ENCODE measurements at regions not wholly inside any gene's neighbourhood (a gene's known extent, or its start where the extent isn't known, plus 50 kb on each side); places are given as distances from the start of the nearest gene placed in this dataset.
"Not testable (repeated sequence)": the region's sequence is repeated elsewhere in the genome, so short reads cannot be mapped to it uniquely, and the experiment has no call there.

GRCh38 chr9:87382900-87383299 lies 114.8 kb upstream of the DAPK1 start:
- WGBS (ENCODE audit: insufficient coverage): 83% methylated on average over 8 of the region's 9 CpGs
- no peak overlapping the region for H3K27ac Mint-ChIP-seq
- DNase-seq (no peak), ATAC-seq (replicated peaks in 1 of 4) (no peak)
- H3K4me1 ChIP-seq (ENCODE audit: control insufficient read depth in 1 of 2, extremely low read depth in 1 of 2, insufficient read depth in 2 of 2, low read length in 2 of 2): no peaks in the 10 kb centered on the region
- no peak overlapping the region for H3K4me3 ChIP-seq (ENCODE audit: control insufficient read depth in 1 of 2, extremely low read depth in 1 of 2, low read length in 1 of 2)
- H3K27me3 ChIP-seq (replicated peaks in 1 of 2; ENCODE audit: control insufficient read depth in 2 of 2, extremely low read depth in 1 of 2, insufficient read depth in 2 of 2, low read length in 1 of 2): peaks cover 0 to 2% of the 10 kb centered on the region in 2 experiments
- CTCF ChIA-PET: no interaction called here
- no peak overlapping the region for H3K4me3 Mint-ChIP-seq
- no peaks in the 10 kb centered on the region for H3K4me1 Mint-ChIP-seq
- no peaks in the 10 kb centered on the region for H3K36me3 Mint-ChIP-seq
- peaks cover 0 to 2% of the 10 kb centered on the region in 2 donors for H3K27me3 Mint-ChIP-seq
- no peak overlapping the region for H3K27ac ChIP-seq (ENCODE audit: low read length)
- no peaks in the 10 kb centered on the region for H3K9me3 Mint-ChIP-seq
- H3K9me3 ChIP-seq: no peaks in the 10 kb centered on the region
- POLR2A ChIA-PET: no interaction called here
- no peaks in the 10 kb centered on the region for H3K36me3 ChIP-seq (ENCODE audit: control insufficient read depth in 2 of 2, extremely low read depth in 1 of 2, insufficient read depth in 1 of 2, low read length in 1 of 2)

DNA sequence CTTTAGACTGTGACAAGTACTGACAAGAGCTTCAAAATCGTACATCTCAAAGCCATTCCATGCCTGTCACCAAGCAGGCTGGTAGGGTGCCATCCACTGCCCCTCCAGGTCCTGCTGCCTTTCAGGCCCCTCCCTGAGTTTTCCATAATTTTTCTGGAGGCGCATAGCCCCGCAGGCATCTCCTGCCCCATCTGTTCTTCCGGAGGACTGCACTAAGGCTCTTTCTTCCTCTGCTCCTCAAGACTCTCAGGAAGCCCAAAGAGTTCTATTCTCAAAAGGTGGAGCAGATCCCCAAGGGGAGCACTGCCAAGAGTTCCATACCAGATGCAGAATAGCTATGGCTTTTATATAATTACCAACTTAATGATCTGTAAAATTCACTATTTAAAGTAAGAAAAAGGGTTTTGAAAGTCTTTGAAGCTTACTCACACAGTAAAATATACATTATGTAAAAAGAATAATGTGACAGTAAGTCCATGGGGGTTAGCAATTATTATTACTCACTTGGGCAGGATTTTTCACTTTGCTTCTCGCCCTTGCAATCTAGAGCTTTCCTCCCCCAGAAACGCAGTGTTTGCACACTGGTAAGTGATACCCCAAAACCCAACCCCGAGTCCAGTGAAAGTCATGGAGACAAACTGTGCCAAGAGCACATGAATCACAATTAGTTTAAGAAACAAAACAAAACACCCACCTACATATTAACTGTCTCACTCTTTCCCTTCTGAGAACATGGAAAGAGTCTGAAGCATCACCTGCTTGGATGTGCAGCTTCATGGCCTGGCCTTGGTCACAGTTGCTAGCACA lies 114.1 kb upstream of the DAPK1 start:
- ChIA-PET CTCF (no interaction called here), POLR2A (no interaction called here)
- Mint-ChIP-seq H3K27ac (no peak overlapping the region), H3K36me3 (no peaks in the 10 kb centered on the region), H3K27me3 (peaks cover 0 to 2% of the 10 kb centered on the region in 2 donors), H3K9me3 (no peaks in the 10 kb centered on the region), H3K4me1 (no peaks in the 10 kb centered on the region), H3K4me3 (no peak overlapping the region)
- 89% methylated on average over 6 of the region's 7 CpGs for whole genome bisulfite sequencing (ENCODE audit: insufficient coverage)
- Histone ChIP-seq H3K36me3 (ENCODE audit: control insufficient read depth in 2 of 2, extremely low read depth in 1 of 2, insufficient read depth in 1 of 2, low read length in 1 of 2) (no peaks in the 10 kb centered on the region), H3K27me3 (replicated peaks in 1 of 2; ENCODE audit: control insufficient read depth in 2 of 2, extremely low read depth in 1 of 2, insufficient read depth in 2 of 2, low read length in 1 of 2) (peaks cover 0 to 2% of the 10 kb centered on the region in 2 experiments), H3K4me3 (ENCODE audit: control insufficient read depth in 1 of 2, extremely low read depth in 1 of 2, low read length in 1 of 2) (no peak overlapping the region), H3K4me1 (ENCODE audit: control insufficient read depth in 1 of 2, extremely low read depth in 1 of 2, insufficient read depth in 2 of 2, low read length in 2 of 2) (no peaks in the 10 kb centered on the region), H3K27ac (ENCODE audit: low read length) (no peak overlapping the region), H3K9me3 (no peaks in the 10 kb centered on the region)
- ATAC-seq (replicated peaks in 1 of 4) (no peak), DNase-seq (no peak)

- CTCF ChIA-PET: no interaction called here
- no peaks in the 10 kb centered on the region for H3K4me1 Mint-ChIP-seq
Observed at GRCh38 chr9:87386490-87387025, 111.1 kb upstream of the DAPK1 start.

DNA sequence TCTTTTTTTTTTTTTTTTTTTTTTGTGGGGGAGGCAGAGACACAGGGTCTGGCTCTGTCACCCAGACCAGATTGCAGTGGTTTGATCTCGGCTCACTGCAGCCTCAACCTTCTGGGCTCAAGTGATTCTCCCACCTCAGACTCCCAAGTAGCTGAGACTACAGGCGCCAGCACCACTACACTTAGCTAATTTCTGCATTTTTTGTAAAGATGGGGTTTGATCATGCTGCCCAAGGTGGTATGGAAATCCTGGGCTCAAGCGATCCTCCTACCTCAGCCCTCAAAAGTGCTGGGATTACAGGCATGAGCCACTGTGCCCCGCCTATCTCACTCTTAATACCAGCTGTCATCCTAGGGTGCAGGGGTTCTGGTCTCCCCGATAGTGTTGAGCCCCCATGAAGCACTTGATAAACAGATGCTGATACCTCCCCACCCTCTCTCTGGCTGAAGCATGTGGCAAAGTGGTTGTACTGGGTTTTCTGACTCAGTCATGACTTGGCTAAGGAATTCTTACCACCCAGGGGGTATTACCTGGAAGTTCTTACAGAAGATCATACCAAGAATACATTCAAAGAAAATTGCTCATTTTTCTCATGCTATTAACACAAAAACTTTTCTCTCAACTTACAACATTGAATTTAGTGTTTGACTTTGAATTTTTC lies 110.2 kb upstream of the DAPK1 start:
- no peaks in the 10 kb centered on the region for H3K4me1 Mint-ChIP-seq
- H3K4me1 ChIP-seq (ENCODE audit: control insufficient read depth in 1 of 2, extremely low read depth in 1 of 2, insufficient read depth in 2 of 2, low read length in 2 of 2): no peaks in the 10 kb centered on the region
- H3K36me3 Mint-ChIP-seq: no peaks in the 10 kb centered on the region
- H3K36me3 ChIP-seq (ENCODE audit: control insufficient read depth in 2 of 2, extremely low read depth in 1 of 2, insufficient read depth in 1 of 2, low read length in 1 of 2): no peaks in the 10 kb centered on the region
- peaks cover 0 to 2% of the 10 kb centered on the region in 2 experiments for H3K27me3 ChIP-seq (replicated peaks in 1 of 2; ENCODE audit: control insufficient read depth in 2 of 2, extremely low read depth in 1 of 2, insufficient read depth in 2 of 2, low read length in 1 of 2)
- no peaks in the 10 kb centered on the region for H3K9me3 Mint-ChIP-seq
- WGBS (ENCODE audit: insufficient coverage): no CpG with 5 or more reads among the region's 5 CpGs
- CTCF ChIA-PET: no interaction called here
- no peak overlapping the region for H3K4me3 Mint-ChIP-seq
- H3K4me3 ChIP-seq (ENCODE audit: control insufficient read depth in 1 of 2, extremely low read depth in 1 of 2, low read length in 1 of 2): no peak overlapping the region
- H3K27me3 Mint-ChIP-seq: peaks cover 0 to 7% of the 10 kb centered on the region in 2 donors
- H3K9me3 ChIP-seq: no peaks in the 10 kb centered on the region
- POLR2A ChIA-PET: no interaction called here
- ATAC-seq (replicated peaks in 1 of 4) (no peak), DNase-seq (no peak)
- H3K27ac ChIP-seq (ENCODE audit: low read length): no peak overlapping the region
- no peak overlapping the region for H3K27ac Mint-ChIP-seq

More at GRCh38 chr9:87386490-87387025, 111.1 kb upstream of the DAPK1 start:
- Histone ChIP-seq H3K27ac (ENCODE audit: low read length) (no peak overlapping the region), H3K36me3 (ENCODE audit: control insufficient read depth in 2 of 2, extremely low read depth in 1 of 2, insufficient read depth in 1 of 2, low read length in 1 of 2) (no peaks in the 10 kb centered on the region), H3K4me3 (ENCODE audit: control insufficient read depth in 1 of 2, extremely low read depth in 1 of 2, low read length in 1 of 2) (no peak overlapping the region), H3K9me3 (no peaks in the 10 kb centered on the region), H3K4me1 (ENCODE audit: control insufficient read depth in 1 of 2, extremely low read depth in 1 of 2, insufficient read depth in 2 of 2, low read length in 2 of 2) (no peaks in the 10 kb centered on the region), H3K27me3 (replicated peaks in 1 of 2; ENCODE audit: control insufficient read depth in 2 of 2, extremely low read depth in 1 of 2, insufficient read depth in 2 of 2, low read length in 1 of 2) (peaks cover 0 to 2% of the 10 kb centered on the region in 2 experiments)
- Mint-ChIP-seq H3K9me3 (no peaks in the 10 kb centered on the region), H3K36me3 (no peaks in the 10 kb centered on the region), H3K27me3 (peaks cover 0 to 5% of the 10 kb centered on the region in 2 donors), H3K4me3 (no peak overlapping the region), H3K27ac (no peak overlapping the region)
- DNase-seq: no peak
- POLR2A ChIA-PET: no interaction called here
- WGBS (ENCODE audit: insufficient coverage): 72% methylated on average over 2 of the region's 2 CpGs
- ATAC-seq (replicated peaks in 1 of 4): no peak

- ATAC-seq (replicated peaks in 1 of 4); H3K4me1 ChIP-seq (ENCODE audit: control insufficient read depth in 1 of 2, extremely low read depth in 1 of 2, insufficient read depth in 2 of 2, low read length in 2 of 2); H3K27me3 ChIP-seq (replicated peaks in 1 of 2; ENCODE audit: control insufficient read depth in 2 of 2, extremely low read depth in 1 of 2, insufficient read depth in 2 of 2, low read length in 1 of 2); H3K9me3 ChIP-seq; CTCF ChIA-PET; H3K4me3 Mint-ChIP-seq; H3K4me3 ChIP-seq (ENCODE audit: control insufficient read depth in 1 of 2, extremely low read depth in 1 of 2, low read length in 1 of 2); H3K36me3 ChIP-seq (ENCODE audit: control insufficient read depth in 2 of 2, extremely low read depth in 1 of 2, insufficient read depth in 1 of 2, low read length in 1 of 2); POLR2A ChIA-PET; H3K36me3 Mint-ChIP-seq; H3K9me3 Mint-ChIP-seq; H3K4me1 Mint-ChIP-seq; H3K27ac ChIP-seq (ENCODE audit: low read length); DNase-seq; H3K27me3 Mint-ChIP-seq; H3K27ac Mint-ChIP-seq: not testable (repeated sequence)
- 90% methylated on average over 2 of the region's 8 CpGs for WGBS (ENCODE audit: insufficient coverage)
Observed at GRCh38 chr9:87388708-87389107, 109.0 kb upstream of the DAPK1 start.

DNA sequence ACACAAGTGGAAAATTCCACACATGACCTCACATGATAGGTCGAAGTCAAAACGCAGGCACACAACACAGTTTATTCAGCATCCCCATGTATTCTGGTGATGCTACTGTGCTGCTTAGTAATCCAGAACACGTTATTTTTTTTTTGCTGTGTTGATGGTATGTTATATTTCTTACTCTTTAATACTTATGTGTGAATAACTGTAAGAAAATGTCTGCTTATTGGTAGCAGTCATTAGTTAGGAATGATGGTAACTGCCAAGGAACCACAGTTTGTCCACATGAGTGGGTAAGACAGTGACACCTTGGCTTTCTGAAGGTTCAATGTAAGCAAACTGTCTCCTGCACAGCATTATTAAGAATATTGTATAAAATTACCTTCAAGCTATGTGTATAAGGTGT lies 107.7 kb upstream of the DAPK1 start:
- Histone ChIP-seq H3K9me3 (no peaks in the 10 kb centered on the region), H3K36me3 (ENCODE audit: control insufficient read depth in 2 of 2, extremely low read depth in 1 of 2, insufficient read depth in 1 of 2, low read length in 1 of 2) (no peaks in the 10 kb centered on the region), H3K4me1 (ENCODE audit: control insufficient read depth in 1 of 2, extremely low read depth in 1 of 2, insufficient read depth in 2 of 2, low read length in 2 of 2) (no peaks in the 10 kb centered on the region), H3K27me3 (replicated peaks in 1 of 2; ENCODE audit: control insufficient read depth in 2 of 2, extremely low read depth in 1 of 2, insufficient read depth in 2 of 2, low read length in 1 of 2) (no peaks in the 10 kb centered on the region), H3K27ac (ENCODE audit: low read length) (no peak overlapping the region), H3K4me3 (ENCODE audit: control insufficient read depth in 1 of 2, extremely low read depth in 1 of 2, low read length in 1 of 2) (no peak overlapping the region)
- H3K36me3 Mint-ChIP-seq: no peaks in the 10 kb centered on the region
- peaks cover 0 to 6% of the 10 kb centered on the region in 2 donors for H3K27me3 Mint-ChIP-seq
- H3K9me3 Mint-ChIP-seq: peaks cover 0 to 9% (median 6%) of the 10 kb centered on the region in 3 donors
- no peak overlapping the region for H3K27ac Mint-ChIP-seq
- ATAC-seq (replicated peaks in 1 of 4): no peak
- CTCF ChIA-PET: no interaction called here
- DNase-seq: no peak
- no CpG with 5 or more reads among the region's 3 CpGs for WGBS (ENCODE audit: insufficient coverage)
- H3K4me1 Mint-ChIP-seq: no peaks in the 10 kb centered on the region
- POLR2A ChIA-PET: no interaction called here
- H3K4me3 Mint-ChIP-seq: no peak overlapping the region

All from T-cell (primary cell).